Stimulated activated naive B cell treated with anti-CD40 and anti-IgM and Interleukin-4, amounts not matched to agents 10 μg/mL and 1 μg/mL and 100 μg/mL, for 72 hours (primary cell): ENCODE measurements at regions not wholly inside any gene's neighbourhood (a gene's known extent, or its start where the extent isn't known, plus 50 kb on each side); places are given as distances from the start of the nearest gene placed in this dataset.

ENCODE experiments used
- ATAC-seq, 2 donors: fragments of 150-1000 bp; cut with Tn5 transposase; replicated peaks; 2 replicates each; pipeline ENCODE4 v1.10.0; 2021; ENCODE audit warnings: moderate library complexity in 1 of 2
- DNase-seq: peaks from one replicate; pipeline ENCODE4 v3.0.0; 2021
- H3K27ac Mint-ChIP-seq: one replicate; pipeline ENCODE4 v1.8.0; 2022; ENCODE audit warnings: mild to moderate bottlenecking, mixed read lengths
- H3K27me3 Mint-ChIP-seq, 2 donors: one replicate each; pipeline ENCODE4 v1.8.0; 2022; ENCODE audit warnings: mixed read lengths in 2 of 2
- H3K36me3 Mint-ChIP-seq, 2 donors: one replicate each; pipeline ENCODE4 v1.8.0; 2022; ENCODE audit warnings: mixed read lengths in 2 of 2, mild to moderate bottlenecking in 1 of 2
- H3K4me1 Mint-ChIP-seq, 2 donors: one replicate each; pipeline ENCODE4 v1.8.0; 2022; ENCODE audit warnings: mixed read lengths in 2 of 2, mild to moderate bottlenecking in 1 of 2
- H3K4me3 Mint-ChIP-seq, 2 donors: one replicate each; pipeline ENCODE4 v1.8.0; 2022; ENCODE audit warnings: mild to moderate bottlenecking in 2 of 2, mixed read lengths in 2 of 2, moderate library complexity in 1 of 2
- H3K9me3 Mint-ChIP-seq, 2 donors: one replicate each; pipeline ENCODE4 v1.8.0; 2022; ENCODE audit warnings: mixed read lengths in 2 of 2, mild to moderate bottlenecking in 1 of 2

DNA sequence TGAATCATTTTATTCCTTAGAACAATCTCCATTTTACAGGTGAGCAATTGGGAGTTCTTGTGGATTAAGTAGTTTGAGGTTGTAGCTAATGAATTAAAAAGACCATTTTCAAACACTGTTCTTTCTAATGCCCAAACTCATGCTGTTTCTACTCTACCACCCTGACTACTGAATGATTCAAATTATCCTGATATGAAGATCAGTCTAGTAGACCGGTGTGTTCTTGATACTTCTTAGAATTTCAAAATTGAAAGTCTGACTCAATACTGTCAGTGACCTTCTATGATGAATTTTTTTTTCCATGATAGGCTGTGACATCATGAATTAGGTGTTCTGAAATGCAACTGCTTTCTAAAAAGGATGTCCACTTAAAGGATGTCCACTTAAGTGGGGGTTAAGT lies 515.5 kb downstream of the DMAC1 start:
- Mint-ChIP-seq H3K36me3 (no peaks in the 10 kb centered on the region), H3K27me3 (peaks cover 16 to 30% of the 10 kb centered on the region in 2 donors), H3K4me3 (no peak overlapping the region), H3K27ac (no peak overlapping the region), H3K4me1 (peaks cover 5 to 9% of the 10 kb centered on the region in 2 donors), H3K9me3 (peaks cover 4 to 16% of the 10 kb centered on the region in 2 donors)
- ATAC-seq (peak; percentile 12 to 52), DNase-seq (no peak)

DNA sequence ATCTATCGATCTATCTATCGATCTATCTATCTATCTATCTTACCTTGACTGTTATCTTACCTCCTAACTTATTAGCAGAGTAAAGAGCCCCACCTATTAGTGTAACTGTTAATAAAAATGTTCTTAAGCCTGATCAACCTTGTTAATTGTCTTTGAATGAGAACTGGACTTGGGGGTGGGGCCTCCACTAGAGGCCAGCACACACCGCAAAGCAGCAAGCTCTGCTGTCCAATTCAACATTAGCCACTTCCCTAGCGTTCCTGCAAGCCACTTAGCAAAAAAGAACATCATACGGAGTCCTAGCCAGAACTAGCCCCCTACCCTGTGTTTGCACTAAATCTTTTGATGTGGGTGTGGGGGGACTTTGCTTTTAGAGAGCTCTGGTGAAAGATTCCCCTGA lies 515.8 kb downstream of the KDM4C start:
- H3K27me3 Mint-ChIP-seq, result peaks cover 11 to 20% of the 10 kb centered on the region in 2 donors
- H3K36me3 Mint-ChIP-seq, result no peaks in the 10 kb centered on the region
- H3K9me3 Mint-ChIP-seq, result no peaks in the 10 kb centered on the region
- ATAC-seq, result no peak
- DNase-seq, result no peak
- H3K4me3 Mint-ChIP-seq, result no peak overlapping the region
- no peaks in the 10 kb centered on the region for H3K4me1 Mint-ChIP-seq
- no peak overlapping the region for H3K27ac Mint-ChIP-seq

GRCh38 chr9:7266911-7267595 lies 509.3 kb downstream of the KDM4C start:
- Mint-ChIP-seq H3K27ac (no peak overlapping the region), H3K27me3 (peaks cover 16 to 36% of the 10 kb centered on the region in 2 donors), H3K9me3 (no peaks in the 10 kb centered on the region), H3K36me3 (no peaks in the 10 kb centered on the region), H3K4me3 (no peak overlapping the region), H3K4me1 (no peaks in the 10 kb centered on the region)
- no peak for DNase-seq
- ATAC-seq, result no peak

GRCh38 chr9:7265181-7265580 lies 507.4 kb downstream of the KDM4C start:
- no peak overlapping the region for H3K4me3 Mint-ChIP-seq
- ATAC-seq (no peak), DNase-seq (no peak)
- no peaks in the 10 kb centered on the region for H3K4me1 Mint-ChIP-seq
- H3K36me3 Mint-ChIP-seq, result no peaks in the 10 kb centered on the region
- peaks cover 17 to 27% of the 10 kb centered on the region in 2 donors for H3K27me3 Mint-ChIP-seq
- no peak overlapping the region for H3K27ac Mint-ChIP-seq
- H3K9me3 Mint-ChIP-seq, result no peaks in the 10 kb centered on the region

DNA sequence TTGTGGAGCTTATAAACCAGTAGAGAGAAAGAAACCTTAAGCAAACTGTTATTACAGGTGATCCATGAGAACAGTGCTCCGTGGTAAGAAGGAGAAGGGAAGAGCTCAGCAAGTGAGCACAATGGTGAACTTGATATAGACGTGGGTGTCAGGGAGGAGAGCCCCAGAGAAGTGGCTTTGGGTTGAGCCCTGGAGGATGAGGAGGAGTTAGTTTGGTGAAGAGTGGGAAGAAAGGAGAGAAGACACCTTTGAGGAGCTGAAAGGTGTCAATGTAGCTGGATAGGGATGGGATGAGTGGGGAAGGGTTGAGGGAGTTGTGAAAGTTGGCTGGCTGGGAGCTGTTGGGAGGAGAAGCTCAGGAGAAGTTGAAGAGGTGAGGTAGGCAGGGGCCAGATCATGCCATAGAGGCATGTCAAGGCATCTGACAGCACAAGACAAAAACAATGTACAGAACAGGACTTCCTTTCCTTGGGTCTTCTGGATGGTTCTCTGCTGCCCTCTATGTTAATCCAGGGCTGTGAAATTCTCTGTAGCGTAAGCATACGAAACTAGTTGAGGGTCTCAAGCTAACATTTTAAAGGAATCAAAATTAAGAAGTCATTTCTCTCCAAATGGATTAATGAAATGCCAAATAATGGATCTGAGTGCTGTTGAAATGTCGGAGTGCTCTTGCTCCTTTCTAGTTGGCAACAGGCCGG lies 501.9 kb downstream of the KDM4C start:
- ATAC-seq, result no peak
- no peak overlapping the region for H3K27ac Mint-ChIP-seq

GRCh38 chr9:7258688-7259396 lies 501.1 kb downstream of the KDM4C start:
- Mint-ChIP-seq H3K4me3 (no peak overlapping the region), H3K4me1 (no peaks in the 10 kb centered on the region), H3K27ac (no peak overlapping the region), H3K27me3 (peaks cover 14 to 22% of the 10 kb centered on the region in 2 donors), H3K36me3 (no peaks in the 10 kb centered on the region), H3K9me3 (no peaks in the 10 kb centered on the region)
- DNase-seq, result no peak
- ATAC-seq, result no peak

More for the DNA sequence above, 501.9 kb downstream of the KDM4C start:
- DNase-seq, result no peak
- no peaks in the 10 kb centered on the region for H3K4me1 Mint-ChIP-seq
- no peaks in the 10 kb centered on the region for H3K9me3 Mint-ChIP-seq
- peaks cover 14 to 22% of the 10 kb centered on the region in 2 donors for H3K27me3 Mint-ChIP-seq
- H3K4me3 Mint-ChIP-seq, result no peak overlapping the region
- no peaks in the 10 kb centered on the region for H3K36me3 Mint-ChIP-seq

DNA sequence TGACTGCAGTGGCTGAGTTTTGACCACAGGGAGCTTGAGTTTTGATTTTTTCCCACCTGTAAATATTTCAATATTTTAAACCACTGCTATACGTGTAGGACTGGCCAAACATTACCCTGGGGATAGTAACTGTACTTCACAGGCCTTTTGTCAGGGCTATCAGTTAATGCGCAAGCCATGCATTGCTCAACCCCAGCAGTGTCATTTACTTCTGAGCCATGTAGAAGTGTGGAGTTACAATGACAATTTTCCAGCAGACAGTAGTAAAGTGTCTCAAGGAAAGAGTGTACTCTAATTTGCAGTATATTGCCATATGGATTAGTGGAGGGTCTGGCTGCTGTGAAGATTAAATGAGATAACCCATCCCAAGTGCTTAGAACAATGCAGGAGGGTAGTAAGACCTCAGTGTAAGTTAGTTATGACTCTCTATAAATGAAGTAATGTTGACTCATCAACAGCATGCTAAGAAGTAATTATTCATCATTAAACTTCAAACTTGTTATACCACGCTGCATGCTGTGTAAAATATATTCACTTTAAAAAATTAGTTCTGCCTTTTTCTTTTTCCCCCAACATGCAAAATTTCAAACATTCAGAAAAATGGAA lies 489.2 kb downstream of the KDM4C start:
- DNase-seq, result no peak
- H3K27me3 Mint-ChIP-seq, result peaks cover 7 to 8% of the 10 kb centered on the region in 2 donors
- no peak for ATAC-seq
- H3K4me1 Mint-ChIP-seq, result peaks cover 0 to 4% of the 10 kb centered on the region in 2 donors
- no peak overlapping the region for H3K4me3 Mint-ChIP-seq
- H3K27ac Mint-ChIP-seq, result no peak overlapping the region
- no peaks in the 10 kb centered on the region for H3K36me3 Mint-ChIP-seq
- no peaks in the 10 kb centered on the region for H3K9me3 Mint-ChIP-seq

GRCh38 chr9:7245976-7246580 lies 488.3 kb downstream of the KDM4C start:
- H3K36me3 Mint-ChIP-seq, result no peaks in the 10 kb centered on the region

DNA sequence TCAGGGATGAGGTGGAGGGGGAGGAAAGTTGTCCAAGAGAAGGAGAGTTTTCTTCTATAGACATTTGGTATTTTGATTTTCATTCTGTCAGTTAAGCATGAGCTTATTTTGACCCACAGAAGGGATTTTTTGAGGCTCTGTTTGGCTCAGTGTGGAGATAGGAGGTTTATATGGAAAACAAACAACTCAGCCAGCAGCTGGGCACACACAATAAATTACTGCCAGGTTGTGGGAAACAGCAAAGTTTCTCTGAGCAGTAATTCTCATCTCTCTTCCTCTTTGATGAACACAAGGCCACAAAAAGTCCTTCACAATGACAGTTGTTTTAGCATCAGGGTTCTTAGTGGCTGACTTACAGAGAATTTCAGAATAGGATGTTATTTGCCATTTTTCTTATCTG lies 486.1 kb downstream of the KDM4C start:
- Mint-ChIP-seq H3K9me3 (peaks cover 0 to 4% of the 10 kb centered on the region in 2 donors), H3K36me3 (no peaks in the 10 kb centered on the region)
- ATAC-seq, result no peak

More at GRCh38 chr9:7245976-7246580, 488.3 kb downstream of the KDM4C start:
- Mint-ChIP-seq H3K27me3 (peaks cover 7 to 8% of the 10 kb centered on the region in 2 donors), H3K4me1 (peaks cover 0 to 4% of the 10 kb centered on the region in 2 donors), H3K27ac (no peak overlapping the region), H3K4me3 (no peak overlapping the region), H3K9me3 (peaks cover 0 to 2% of the 10 kb centered on the region in 2 donors)
- peak in 1 of 2 donors; percentile 16 for ATAC-seq
- DNase-seq, result no peak

DNA sequence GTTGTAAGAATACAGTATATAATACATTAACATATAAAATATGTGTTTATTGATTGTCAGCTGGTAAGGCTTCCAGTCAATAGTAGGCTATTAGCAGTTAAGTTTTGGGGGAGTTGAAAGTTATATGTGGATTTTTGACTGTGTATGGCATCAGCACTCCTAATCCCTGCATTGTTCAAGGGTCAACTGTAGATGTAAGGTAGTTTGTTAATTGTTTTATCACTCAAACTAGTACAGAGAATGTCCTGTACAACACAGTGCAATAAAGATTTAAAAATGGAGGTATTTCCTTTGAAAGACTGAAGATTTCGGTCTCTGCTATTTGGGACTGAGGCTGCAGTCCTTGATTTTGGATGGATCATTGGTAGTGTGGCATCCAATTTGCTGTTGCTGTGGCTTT lies 484.4 kb downstream of the KDM4C start:
- H3K27me3 Mint-ChIP-seq, result peaks cover 7 to 8% of the 10 kb centered on the region in 2 donors
- H3K27ac Mint-ChIP-seq, result no peak overlapping the region
- no peaks in the 10 kb centered on the region for H3K36me3 Mint-ChIP-seq
- no peak overlapping the region for H3K4me3 Mint-ChIP-seq
- DNase-seq (no peak), ATAC-seq (no peak)
- H3K9me3 Mint-ChIP-seq, result peaks cover 0 to 4% of the 10 kb centered on the region in 2 donors
- peaks cover 0 to 4% of the 10 kb centered on the region in 2 donors for H3K4me1 Mint-ChIP-seq

More for the DNA sequence above, 486.1 kb downstream of the KDM4C start:
- DNase-seq, result no peak
- Mint-ChIP-seq H3K4me3 (no peak overlapping the region), H3K27ac (no peak overlapping the region), H3K27me3 (peaks cover 7 to 8% of the 10 kb centered on the region in 2 donors), H3K4me1 (peaks cover 0 to 4% of the 10 kb centered on the region in 2 donors)

GRCh38 chr9:7241694-7242093 lies 483.9 kb downstream of the KDM4C start:
- Mint-ChIP-seq H3K27me3 (peaks cover 7 to 8% of the 10 kb centered on the region in 2 donors), H3K9me3 (peaks cover 0 to 4% of the 10 kb centered on the region in 2 donors), H3K36me3 (no peaks in the 10 kb centered on the region), H3K27ac (no peak overlapping the region), H3K4me3 (no peak overlapping the region), H3K4me1 (peaks cover 0 to 4% of the 10 kb centered on the region in 2 donors)
- DNase-seq (no peak), ATAC-seq (no peak)

GRCh38 chr9:7240569-7241311 lies 483.0 kb downstream of the KDM4C start:
- Mint-ChIP-seq H3K27me3 (peaks cover under 1 to 7% of the 10 kb centered on the region in 2 donors), H3K27ac (no peak overlapping the region), H3K36me3 (no peaks in the 10 kb centered on the region), H3K4me3 (no peak overlapping the region), H3K9me3 (peaks cover 0 to 4% of the 10 kb centered on the region in 2 donors), H3K4me1 (peaks cover 0 to 4% of the 10 kb centered on the region in 2 donors)
- no peak for ATAC-seq
- no peak for DNase-seq

DNA sequence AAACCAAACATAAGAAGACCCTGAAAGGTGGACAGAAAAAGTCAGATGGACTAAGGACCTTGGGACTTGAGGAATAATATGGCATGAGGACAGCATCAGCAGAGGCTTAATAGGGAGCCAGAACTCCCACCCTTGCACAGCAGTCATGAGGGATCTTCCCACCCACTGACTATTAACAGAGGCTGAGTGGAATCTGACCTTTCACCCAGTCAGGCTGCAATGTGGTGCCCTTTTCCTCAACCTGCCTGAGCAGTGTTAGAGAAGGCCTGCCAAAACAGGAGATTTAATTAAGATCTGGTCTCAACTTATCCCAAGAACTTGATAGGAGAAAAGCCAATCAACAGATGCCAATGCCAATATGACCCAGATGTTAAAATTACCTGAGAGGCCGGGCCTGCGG lies 481.9 kb downstream of the KDM4C start:
- Mint-ChIP-seq H3K4me1 (peaks cover 0 to 4% of the 10 kb centered on the region in 2 donors), H3K9me3 (peaks cover 0 to 4% of the 10 kb centered on the region in 2 donors)
- ATAC-seq, result no peak

More for the DNA sequence above, 481.9 kb downstream of the KDM4C start:
- Mint-ChIP-seq H3K36me3 (no peaks in the 10 kb centered on the region), H3K4me3 (no peak overlapping the region), H3K27me3 (no peaks in the 10 kb centered on the region), H3K27ac (no peak overlapping the region)
- no peak for DNase-seq
